HG02870 (cell line): ENCODE measurements at regions not wholly inside any gene's neighbourhood (a gene's known extent, or its start where the extent isn't known, plus 50 kb on each side); places are given as distances from the start of the nearest gene placed in this dataset.

ENCODE experiments used
- ATAC-seq: cut with Tn5 transposase; IDR thresholded peaks from one replicate; pipeline ENCODE4 v1.9.1; 2021; ENCODE audit warnings: mild to moderate bottlenecking, moderate library complexity; ENCODE audit not compliant: unreplicated experiment

DNA sequence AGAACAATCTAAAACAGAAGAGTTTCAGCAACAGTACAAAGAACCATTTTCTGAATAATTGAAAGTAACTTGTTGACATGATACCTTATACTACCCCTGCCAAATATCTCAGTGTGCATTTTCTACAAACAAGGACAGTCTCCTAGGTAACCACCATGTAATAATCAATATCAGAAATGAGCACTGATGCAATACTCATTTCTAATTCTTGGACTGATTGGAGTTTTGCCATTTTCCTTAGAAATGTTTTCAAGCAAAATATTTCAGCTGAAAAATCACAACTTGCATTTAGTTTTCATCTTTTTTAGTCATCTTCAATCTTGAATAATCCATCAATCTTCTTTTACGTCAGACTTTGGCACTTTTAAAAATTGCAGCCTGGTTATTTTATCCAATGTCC, 420.2 kb downstream of the CDC14C start:
- no peak for ATAC-seq

DNA sequence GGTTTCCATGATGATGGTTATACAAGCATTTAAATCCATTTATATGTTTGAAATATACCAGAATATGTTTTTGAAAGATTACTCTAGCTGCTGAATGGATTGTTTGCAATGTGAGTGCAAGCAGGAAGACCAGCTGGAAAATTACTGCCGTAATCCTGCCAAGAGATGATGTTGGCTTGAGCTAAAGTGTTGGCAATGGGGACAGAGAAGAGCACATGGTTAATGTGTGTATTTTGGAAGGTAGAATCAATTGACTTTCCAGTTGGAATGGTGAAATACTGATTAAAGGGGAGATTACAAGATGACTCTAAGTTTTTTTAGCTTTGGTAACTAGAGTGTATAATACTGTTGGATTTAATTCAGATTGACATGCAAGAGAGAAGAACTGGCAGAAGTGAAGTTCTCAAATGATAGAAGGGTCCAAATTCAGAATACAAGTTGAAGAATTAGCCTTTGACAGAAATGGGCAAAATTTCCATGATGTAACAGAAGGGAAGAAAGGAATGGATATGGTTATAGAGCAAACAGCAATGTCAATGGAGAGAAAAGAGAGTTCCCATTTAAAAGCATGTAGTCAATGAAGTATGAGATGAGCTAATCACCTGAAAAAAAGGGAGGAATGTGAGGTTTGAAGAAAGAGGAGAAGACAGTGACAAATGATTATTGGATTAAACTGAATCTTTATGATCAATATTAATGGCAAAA, 422.0 kb downstream of the CDC14C start:
- no peak for ATAC-seq

- ATAC-seq, result no peak
Observed at GRCh38 chr7:49367072-49367471, 406.4 kb upstream of the VWC2 start.

DNA sequence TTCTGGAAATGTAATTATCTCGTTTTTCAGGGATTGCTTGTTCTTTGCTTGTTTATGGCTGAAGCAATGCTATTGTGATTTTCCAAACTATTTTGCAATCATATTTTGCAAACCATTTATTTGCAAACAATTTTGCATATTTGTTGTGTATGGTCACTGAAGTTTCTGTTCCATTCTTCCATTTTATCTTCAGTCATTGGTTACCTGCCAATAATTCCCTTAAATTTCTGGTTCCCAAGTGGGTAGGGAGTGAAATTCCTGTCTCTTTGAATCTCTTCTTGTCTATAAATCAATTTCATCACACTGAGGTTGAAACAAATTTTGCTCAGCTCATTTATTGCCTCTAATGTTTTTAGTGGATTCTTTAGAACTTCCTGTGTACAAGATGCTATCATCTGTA, 401.7 kb upstream of the VWC2 start:
- no peak for ATAC-seq

- ATAC-seq, result no peak
Observed at GRCh38 chr7:49376817-49377375, 396.5 kb upstream of the VWC2 start.

GRCh38 chr7:49386792-49387191, 386.6 kb upstream of the VWC2 start:
- no peak for ATAC-seq

- ATAC-seq, result no peak
Observed at GRCh38 chr7:49389871-49390479, 383.5 kb upstream of the VWC2 start.

DNA sequence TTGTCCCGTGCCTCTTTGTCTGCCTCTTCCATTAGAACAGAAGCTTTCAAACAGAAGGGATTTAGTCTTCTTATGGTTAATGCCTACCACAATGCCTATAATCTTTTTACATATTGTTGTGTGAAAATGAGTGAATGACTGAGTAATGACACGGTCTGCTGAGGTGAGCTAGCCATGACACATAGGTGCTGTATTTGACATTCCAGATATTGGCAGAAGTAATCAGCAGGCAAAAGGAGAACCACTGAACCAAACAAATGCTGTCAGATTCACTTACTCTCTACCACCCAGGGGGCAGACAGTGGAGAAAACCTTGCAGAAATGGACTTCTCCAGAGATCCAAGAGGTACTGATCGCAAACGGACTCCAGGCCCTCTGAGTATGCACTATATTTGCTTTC, 377.2 kb upstream of the VWC2 start:
- ATAC-seq, result no peak

GRCh38 chr7:49397750-49398149, 375.7 kb upstream of the VWC2 start:
- ATAC-seq, result no peak

DNA sequence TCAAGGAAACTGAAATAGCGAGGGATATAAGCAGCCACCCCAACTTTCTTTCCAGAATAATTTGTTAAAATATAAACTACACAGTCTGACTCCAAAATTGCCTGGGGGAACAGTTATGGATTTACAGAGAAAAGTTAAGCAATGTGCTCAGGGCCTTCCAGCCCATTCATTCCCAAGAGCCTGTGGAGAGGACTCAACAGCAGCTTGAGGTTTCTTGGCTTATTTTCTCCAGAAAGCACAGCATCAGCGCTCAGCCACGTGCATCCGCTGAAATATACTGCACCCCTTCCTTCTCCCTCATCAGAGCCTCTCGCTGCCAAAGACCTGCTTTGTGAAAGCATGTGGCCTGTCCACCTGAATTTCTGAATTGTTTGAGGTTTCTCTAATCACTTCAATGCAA, 375.2 kb upstream of the VWC2 start:
- no peak for ATAC-seq

- no peak for ATAC-seq
Observed at GRCh38 chr7:49398746-49399145, 374.7 kb upstream of the VWC2 start.

GRCh38 chr7:49400891-49401550, 372.4 kb upstream of the VWC2 start:
- ATAC-seq, result no peak

GRCh38 chr7:49403844-49404243, 369.6 kb upstream of the VWC2 start:
- ATAC-seq, result no peak

- no peak for ATAC-seq
Observed at GRCh38 chr7:49407205-49407604, 366.2 kb upstream of the VWC2 start.

DNA sequence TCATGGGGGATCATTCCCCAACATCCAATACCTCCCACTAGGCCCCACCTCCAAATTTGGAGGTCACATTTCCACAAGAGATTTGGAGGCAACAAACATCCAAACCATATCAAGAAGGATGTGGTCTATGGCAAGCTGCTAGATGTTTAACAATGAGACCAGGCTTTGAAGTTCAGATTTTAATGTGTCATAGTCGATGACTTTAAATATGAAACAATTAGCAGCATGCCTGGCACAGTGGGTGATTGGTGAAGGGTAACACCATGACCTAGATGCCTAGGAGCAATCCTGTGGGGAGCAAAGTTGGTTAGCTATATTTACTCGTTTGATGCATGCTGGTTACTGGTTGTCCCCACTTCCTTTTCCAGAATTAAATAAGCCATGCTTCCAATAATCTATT, 356.4 kb upstream of the VWC2 start:
- no peak for ATAC-seq

DNA sequence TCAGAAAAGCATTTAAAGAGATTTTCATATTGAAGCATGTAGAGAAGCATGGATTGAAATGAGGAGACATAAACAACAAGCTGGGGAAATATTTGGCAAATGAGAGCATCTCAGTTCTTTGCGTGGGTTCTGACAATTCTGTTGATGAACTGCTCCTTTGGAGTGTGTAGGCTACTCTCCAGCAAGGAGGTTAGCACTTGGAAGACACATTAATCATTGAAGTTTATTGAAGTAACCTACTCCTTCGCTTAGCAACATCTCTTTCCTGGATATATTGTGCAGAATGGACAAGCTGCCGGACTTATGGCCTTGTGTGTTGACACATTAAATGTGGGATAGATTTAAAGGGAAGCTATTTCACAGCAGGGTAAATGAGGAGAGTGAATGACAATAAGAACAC, 354.5 kb upstream of the VWC2 start:
- ATAC-seq, result no peak

DNA sequence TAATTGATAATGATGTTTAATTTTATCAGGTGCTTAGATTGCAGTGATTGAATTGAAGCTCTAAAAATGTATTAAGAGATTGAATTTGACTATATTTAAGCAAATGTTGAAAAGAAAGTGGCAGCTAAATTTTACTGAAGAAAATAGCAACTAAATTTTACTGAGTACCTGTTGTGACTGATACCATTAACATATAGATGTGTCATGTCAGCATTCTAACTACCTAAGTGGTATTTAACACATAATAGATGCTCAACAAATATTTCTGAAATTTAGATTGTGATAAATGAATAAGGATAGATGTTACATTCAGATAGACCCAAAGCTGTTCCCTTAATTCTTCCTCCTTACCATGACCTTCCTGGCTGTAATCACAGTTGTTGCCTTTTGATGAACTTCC, 350.9 kb upstream of the VWC2 start:
- no peak for ATAC-seq

- no peak for ATAC-seq
Observed at GRCh38 chr7:49424109-49424508, 349.3 kb upstream of the VWC2 start.

DNA sequence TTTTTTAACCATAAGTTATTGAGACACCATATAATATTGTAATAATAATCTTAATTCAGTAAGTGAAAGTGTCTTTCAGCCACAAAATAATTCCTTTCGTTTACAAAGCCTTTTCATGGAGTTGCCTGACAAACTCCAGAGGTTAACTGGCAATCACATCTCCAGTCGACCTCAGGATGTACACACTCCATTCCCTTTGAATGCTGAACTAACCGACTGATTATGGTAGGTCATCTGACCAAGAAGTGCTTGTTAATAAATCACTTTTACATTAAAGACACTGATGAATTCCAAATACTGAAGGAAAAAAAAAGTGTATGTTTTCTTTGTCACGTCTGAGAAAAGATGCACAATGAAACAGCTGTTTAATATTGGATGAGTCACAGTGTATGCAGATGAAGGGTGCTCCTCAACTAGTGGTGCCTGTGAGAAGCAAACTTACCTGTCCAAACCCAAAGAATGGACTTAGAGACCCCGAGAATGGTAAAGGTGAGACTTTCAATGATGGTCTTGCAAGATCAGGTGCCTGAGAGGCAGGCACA, 348.1 kb upstream of the VWC2 start:
- ATAC-seq, result no peak

DNA sequence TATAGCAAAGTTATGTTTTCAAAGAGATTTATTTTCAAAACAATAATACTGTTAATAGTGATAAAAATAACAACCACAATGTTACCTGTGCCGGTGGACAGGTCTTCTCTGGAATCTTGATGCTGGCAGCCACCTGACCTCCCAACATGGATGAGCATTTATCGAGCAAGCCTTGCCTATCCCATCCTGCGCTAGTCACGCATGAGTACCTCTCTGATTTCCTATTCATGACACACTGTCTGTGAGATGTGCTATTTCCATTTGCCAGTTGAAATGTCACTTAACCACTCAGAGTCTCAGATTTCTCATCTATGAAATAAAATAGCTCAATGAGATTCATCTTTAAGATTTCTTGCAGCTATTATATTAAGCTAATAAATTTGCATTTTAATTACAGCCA, 341.2 kb upstream of the VWC2 start:
- no peak for ATAC-seq

DNA sequence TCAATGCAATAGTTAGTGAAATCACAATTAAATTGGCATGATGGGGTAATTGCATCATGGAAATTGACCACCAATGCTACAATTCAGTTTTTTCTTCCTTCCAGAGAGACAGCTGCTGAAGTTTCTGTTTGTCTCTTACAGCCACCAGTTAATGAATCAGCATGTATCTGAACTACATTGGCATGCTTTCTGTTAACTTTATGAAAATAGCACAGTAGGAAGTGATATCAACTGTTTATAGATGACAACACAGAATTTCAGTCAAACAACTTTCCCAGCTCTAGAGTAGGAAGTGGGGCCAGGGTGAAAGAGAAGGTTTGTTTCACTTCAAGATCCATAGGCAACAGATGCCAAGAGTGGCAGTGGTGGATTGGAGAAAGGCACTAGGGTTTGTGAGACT, 339.6 kb upstream of the VWC2 start:
- ATAC-seq, result no peak

- ATAC-seq, result no peak
Observed at GRCh38 chr7:49434846-49435245, 338.6 kb upstream of the VWC2 start.
